Omental fat pad (tissue), 3 donors: ENCODE measurements at regions not wholly inside any gene's neighbourhood (a gene's known extent, or its start where the extent isn't known, plus 50 kb on each side); places are given as distances from the start of the nearest gene placed in this dataset.

Source experiments
- ATAC-seq: fragments of 150-250 bp; one replicate; pipeline ENCODE4 v1.9.1; 2016; ENCODE audit warnings: mild to moderate bottlenecking, moderate library complexity; ENCODE audit not compliant: low FRiP score
- DNase-seq: peaks from one replicate; pipeline ENCODE4 v3.0.0-alpha.2; 2019; ENCODE audit warnings: low spot score
- CTCF ChIP-seq, 3 donors: fragments of 450-650 bp; IDR thresholded peaks; one replicate each; pipeline ENCODE4 v1.5.1; 2016 to 2017; ENCODE audit warnings: antibody characterized with exemption in 3 of 3, mild to moderate bottlenecking in 3 of 3, moderate library complexity in 2 of 3

- ATAC-seq (no peak), DNase-seq (no peak)
- no peak for TF ChIP-seq CTCF (IDR thresholded peaks at IDR 0.05)
Measured at GRCh38 chr7:18125476-18125875, 97.8 kb upstream of the PRPS1L1 start.

- TF ChIP-seq CTCF (IDR thresholded peaks at IDR 0.05): no peak
- DNase-seq (no peak), ATAC-seq (no peak)
Measured at GRCh38 chr7:18126281-18126680, 98.6 kb upstream of the PRPS1L1 start.

GRCh38 chr7:18128846-18129245 is 101.2 kb upstream of the PRPS1L1 start:
- DNase-seq (no peak), ATAC-seq (no peak)
- TF ChIP-seq CTCF (IDR thresholded peaks at IDR 0.05): no peak

- ATAC-seq: no peak
- no peak for TF ChIP-seq CTCF (IDR thresholded peaks at IDR 0.05)
- DNase-seq: no peak
Measured at GRCh38 chr7:18132811-18133210, 105.2 kb upstream of the PRPS1L1 start.

GRCh38 chr7:18133921-18134320 is 106.3 kb upstream of the PRPS1L1 start:
- DNase-seq (no peak), ATAC-seq (no peak)
- no peak for TF ChIP-seq CTCF (IDR thresholded peaks at IDR 0.05)

- no peak for ATAC-seq
- no peak for DNase-seq
- no peak for TF ChIP-seq CTCF (IDR thresholded peaks at IDR 0.05)
Measured at GRCh38 chr7:18140943-18141342, 113.3 kb upstream of the PRPS1L1 start.

- no peak for ATAC-seq
- no peak for DNase-seq
- no peak for TF ChIP-seq CTCF (IDR thresholded peaks at IDR 0.05)
Measured at GRCh38 chr7:18144166-18144565, 116.5 kb upstream of the PRPS1L1 start.
